T-cell (primary cell): ENCODE measurements at regions not wholly inside any gene's neighbourhood (a gene's known extent, or its start where the extent isn't known, plus 50 kb on each side); places are given as distances from the start of the nearest gene placed in this dataset.

ENCODE experiments used
- ATAC-seq, 4 experiments: fragments of 200-7000 bp in 3 of 4; fragments of 150-1000 bp in 1 of 4; cut with Tn5 transposase; replicated peaks in 1 of 4; 1 replicate in 3 of 4; 2 replicates in 1 of 4; pipeline ENCODE4 v1.10.0; 2021; ENCODE audit warnings: moderate library complexity in 3 of 4, mild to moderate bottlenecking in 2 of 4, moderate number of reproducible peaks in 1 of 4
- CTCF ChIA-PET, 2 donors: fragments of 300-600 bp; sonication (Branson Sonifier 250); formaldehyde crosslinking; loops; one replicate each; lab custom pipeline; 2022; ENCODE audit warnings: antibody characterized with exemption in 2 of 2; lab: Charles Lee
- POLR2A ChIA-PET, 2 donors: fragments of 300-600 bp; sonication (Branson Sonifier 250); formaldehyde crosslinking; loops; one replicate each; lab custom pipeline; 2022; ENCODE audit warnings: antibody characterized with exemption in 2 of 2; lab: Charles Lee
- DNase-seq, 35 experiments: peaks; one replicate each; pipeline versions ENCODE4 v3.0.0 to v3.0.0-alpha.2; 2013 to 2023
- H3K27ac ChIP-seq: one replicate; pipeline ENCODE4 v1.5.1; 2013; ENCODE audit warnings: low read length
- H3K27me3 ChIP-seq, 2 experiments: replicated peaks in 1 of 2; 1 replicate in 1 of 2; 2 replicates in 1 of 2; pipeline versions ENCODE4 v1.6.1 to v1.7.0; 2013; ENCODE audit warnings: low read length in 1 of 2, mixed read lengths in 1 of 2; ENCODE audit not compliant: control insufficient read depth in 2 of 2, insufficient read depth in 2 of 2; ENCODE audit errors: extremely low read depth in 1 of 2
- H3K36me3 ChIP-seq, 2 donors: 1 replicate in 1 of 2; 2 replicates in 1 of 2; pipeline versions ENCODE4 v1.6.1 to v1.7.0; 2013; ENCODE audit warnings: low read length in 1 of 2; ENCODE audit not compliant: control insufficient read depth in 2 of 2, insufficient read depth in 1 of 2; ENCODE audit errors: extremely low read depth in 1 of 2
- H3K4me1 ChIP-seq, 2 experiments: 1 replicate in 1 of 2; 2 replicates in 1 of 2; pipeline versions ENCODE4 v1.6.1 to v1.7.0; 2013; ENCODE audit warnings: low read length in 2 of 2, mixed read lengths in 1 of 2; ENCODE audit not compliant: insufficient read depth in 2 of 2, control insufficient read depth in 1 of 2; ENCODE audit errors: extremely low read depth in 1 of 2
- H3K4me3 ChIP-seq, 2 donors: 1 replicate in 1 of 2; 2 replicates in 1 of 2; pipeline versions ENCODE4 v1.5.1 to v1.7.0; 2013; ENCODE audit warnings: mild to moderate bottlenecking in 2 of 2, low read length in 1 of 2, moderate library complexity in 1 of 2; ENCODE audit not compliant: control insufficient read depth in 1 of 2; ENCODE audit errors: extremely low read depth in 1 of 2
- H3K9me3 ChIP-seq: 2 replicates; pipeline ENCODE4 v1.7.0; 2013
- H3K27ac Mint-ChIP-seq, 2 donors: one replicate each; pipeline ENCODE4 v1.8.0; 2020 to 2021; ENCODE audit warnings: mild to moderate bottlenecking in 2 of 2, mixed read lengths in 2 of 2
- H3K27me3 Mint-ChIP-seq, 2 donors: one replicate each; pipeline ENCODE4 v1.8.0; 2021 to 2022; ENCODE audit warnings: mixed read lengths in 2 of 2
- H3K36me3 Mint-ChIP-seq: one replicate; pipeline ENCODE4 v1.8.0; 2021; ENCODE audit warnings: mixed read lengths
- H3K4me1 Mint-ChIP-seq, 3 donors: one replicate each; pipeline ENCODE4 v1.8.0; 2020 to 2022; ENCODE audit warnings: mixed read lengths in 3 of 3, mild to moderate bottlenecking in 1 of 3
- H3K4me3 Mint-ChIP-seq, 3 donors: one replicate each; pipeline ENCODE4 v1.8.0; 2020 to 2022; ENCODE audit warnings: mild to moderate bottlenecking in 3 of 3, mixed read lengths in 3 of 3, moderate library complexity in 3 of 3
- H3K9me3 Mint-ChIP-seq, 3 donors: one replicate each; pipeline ENCODE4 v1.8.0; 2020 to 2022; ENCODE audit warnings: mixed read lengths in 3 of 3
- WGBS: methylation state at CpG from one replicate; pipeline ENCODE4 v1.1.5; 2013; ENCODE audit warnings: missing lambda C conversion rate; ENCODE audit not compliant: insufficient coverage; 5-methylcytosine and 5-hydroxymethylcytosine counted together

- WGBS: no CpG with 5 or more reads among the region's 1 CpG
- H3K4me1 Mint-ChIP-seq: no peaks in the 10 kb centered on the region
- Histone ChIP-seq H3K4me1 (peaks cover 0 to 2% of the 10 kb centered on the region in 2 experiments), H3K27ac (no peak overlapping the region), H3K4me3 (no peak overlapping the region), H3K36me3 (no peaks in the 10 kb centered on the region), H3K9me3 (no peaks in the 10 kb centered on the region), H3K27me3 (no peaks in the 10 kb centered on the region)
- no peak overlapping the region for H3K27ac Mint-ChIP-seq
- H3K36me3 Mint-ChIP-seq: no peaks in the 10 kb centered on the region
- POLR2A ChIA-PET: no interaction called here
- CTCF ChIA-PET: interaction anchor here in 1 of 2 donors (0.6 kb wide), 1 partner anchor 166 kb away, joined by 4 read pairs; no protein-coding TSS in a partner anchor
- ATAC-seq (no peak), DNase-seq (no peak)
- no peak overlapping the region for H3K4me3 Mint-ChIP-seq
- no peaks in the 10 kb centered on the region for H3K9me3 Mint-ChIP-seq
- H3K27me3 Mint-ChIP-seq: peaks cover 0 to 12% of the 10 kb centered on the region in 2 donors
Observed at GRCh38 chrX:38993500-38993899, 192.2 kb downstream of the MID1IP1 start.

- no peaks in the 10 kb centered on the region for H3K36me3 ChIP-seq
- DNase-seq (no peak), ATAC-seq (no peak)
- Mint-ChIP-seq H3K4me3 (no peak overlapping the region), H3K36me3 (no peaks in the 10 kb centered on the region), H3K27me3 (peaks cover 0 to 3% of the 10 kb centered on the region in 2 donors), H3K4me1 (no peaks in the 10 kb centered on the region), H3K9me3 (no peaks in the 10 kb centered on the region), H3K27ac (no peak overlapping the region)
- H3K27ac ChIP-seq: no peak overlapping the region
- H3K4me3 ChIP-seq: no peak overlapping the region
- no CpG with 5 or more reads among the region's 2 CpGs for WGBS
- no peaks in the 10 kb centered on the region for H3K9me3 ChIP-seq
- no peaks in the 10 kb centered on the region for H3K27me3 ChIP-seq
- ChIA-PET CTCF (no interaction called here), POLR2A (no interaction called here)
- H3K4me1 ChIP-seq: peaks cover 0 to 2% of the 10 kb centered on the region in 2 experiments
Observed at GRCh38 chrX:38999099-38999498, 197.8 kb downstream of the MID1IP1 start.

GRCh38 chrX:38999967-39000745 is 198.9 kb downstream of the MID1IP1 start:
- H3K4me1 ChIP-seq: peaks cover 0 to 2% of the 10 kb centered on the region in 2 experiments
- no peak for ATAC-seq
- no peak overlapping the region for H3K4me3 Mint-ChIP-seq
- CTCF ChIA-PET: no interaction called here
- no CpG with 5 or more reads among the region's 2 CpGs for WGBS
- H3K9me3 ChIP-seq: no peaks in the 10 kb centered on the region
- POLR2A ChIA-PET: no interaction called here
- H3K27ac Mint-ChIP-seq: no peak overlapping the region
- H3K36me3 Mint-ChIP-seq: no peaks in the 10 kb centered on the region
- no peaks in the 10 kb centered on the region for H3K36me3 ChIP-seq
- no peaks in the 10 kb centered on the region for H3K27me3 ChIP-seq
- H3K4me1 Mint-ChIP-seq: no peaks in the 10 kb centered on the region
- H3K9me3 Mint-ChIP-seq: no peaks in the 10 kb centered on the region
- H3K27me3 Mint-ChIP-seq: peaks cover 0 to 3% of the 10 kb centered on the region in 2 donors
- no peak overlapping the region for H3K27ac ChIP-seq
- H3K4me3 ChIP-seq: no peak overlapping the region
- DNase-seq: no peak

GRCh38 chrX:39000802-39001201 is 199.5 kb downstream of the MID1IP1 start:
- POLR2A ChIA-PET: no interaction called here
- no peaks in the 10 kb centered on the region for H3K36me3 ChIP-seq
- H3K27ac Mint-ChIP-seq: no peak overlapping the region
- no peak for DNase-seq
- H3K9me3 ChIP-seq: no peaks in the 10 kb centered on the region
- H3K9me3 Mint-ChIP-seq: no peaks in the 10 kb centered on the region
- ATAC-seq: no peak
- H3K4me1 ChIP-seq: peaks cover 0 to under 1% of the 10 kb centered on the region in 2 experiments
- H3K4me1 Mint-ChIP-seq: no peaks in the 10 kb centered on the region
- WGBS: no CpG with 5 or more reads among the region's 1 CpG
- CTCF ChIA-PET: no interaction called here
- no peak overlapping the region for H3K4me3 ChIP-seq
- H3K36me3 Mint-ChIP-seq: no peaks in the 10 kb centered on the region
- H3K27me3 ChIP-seq: no peaks in the 10 kb centered on the region
- no peak overlapping the region for H3K4me3 Mint-ChIP-seq
- no peak overlapping the region for H3K27ac ChIP-seq
- peaks cover 0 to 3% of the 10 kb centered on the region in 2 donors for H3K27me3 Mint-ChIP-seq

- Mint-ChIP-seq H3K9me3 (no peaks in the 10 kb centered on the region), H3K27me3 (peaks cover 0 to 3% of the 10 kb centered on the region in 2 donors), H3K4me3 (no peak overlapping the region), H3K36me3 (no peaks in the 10 kb centered on the region), H3K27ac (no peak overlapping the region), H3K4me1 (no peaks in the 10 kb centered on the region)
- Histone ChIP-seq H3K27ac (no peak overlapping the region), H3K9me3 (no peaks in the 10 kb centered on the region), H3K4me1 (no peaks in the 10 kb centered on the region), H3K4me3 (no peak overlapping the region), H3K36me3 (no peaks in the 10 kb centered on the region), H3K27me3 (no peaks in the 10 kb centered on the region)
- ATAC-seq: no peak
- no peak for DNase-seq
- ChIA-PET CTCF (no interaction called here), POLR2A (no interaction called here)
- WGBS: no CpG with 5 or more reads among the region's 1 CpG
Observed at GRCh38 chrX:39002466-39002865, 201.2 kb downstream of the MID1IP1 start.

- H3K4me3 Mint-ChIP-seq: no peak overlapping the region
- no peaks in the 10 kb centered on the region for H3K27me3 Mint-ChIP-seq
- no peak for DNase-seq
- Histone ChIP-seq H3K4me1 (no peaks in the 10 kb centered on the region), H3K9me3 (no peaks in the 10 kb centered on the region), H3K4me3 (no peak overlapping the region), H3K27me3 (no peaks in the 10 kb centered on the region), H3K36me3 (no peaks in the 10 kb centered on the region), H3K27ac (no peak overlapping the region)
- no peaks in the 10 kb centered on the region for H3K9me3 Mint-ChIP-seq
- ChIA-PET CTCF (no interaction called here), POLR2A (interaction anchor here in 1 of 2 donors (0.6 kb wide), 1 partner anchor 411 kb away, joined by 3 read pairs; no protein-coding TSS in a partner anchor)
- WGBS: 90% methylated on average over 2 of the region's 4 CpGs
- ATAC-seq: no peak
- no peak overlapping the region for H3K27ac Mint-ChIP-seq
- H3K4me1 Mint-ChIP-seq: no peaks in the 10 kb centered on the region
- H3K36me3 Mint-ChIP-seq: no peaks in the 10 kb centered on the region
Observed at GRCh38 chrX:39008549-39008948, 207.3 kb downstream of the MID1IP1 start.
